ENCODE measurements at regions not wholly inside any gene's neighbourhood (a gene's known extent, or its start where the extent isn't known, plus 50 kb on each side); places are given as distances from the start of the nearest gene placed in this dataset.

GRCh38 chr3:72144773-72145505, 360.0 kb upstream of the PROK2 start:
- peak; percentile 23 for DNase-seq

GRCh38 chr3:72143966-72144717, 359.2 kb upstream of the PROK2 start:
- DNase-seq: no peak

GRCh38 chr3:72143322-72143721, 358.4 kb upstream of the PROK2 start:
- no peak for DNase-seq

- no peak for DNase-seq
These were observed 357.1 kb upstream of the PROK2 start for GRCh38 chr3:72142028-72142427.

GRCh38 chr3:72141264-72141663, 356.3 kb upstream of the PROK2 start:
- DNase-seq: no peak

- DNase-seq: no peak
These were observed 354.4 kb upstream of the PROK2 start for GRCh38 chr3:72139316-72139715.

GRCh38 chr3:72137865-72138861, 353.2 kb upstream of the PROK2 start:
- peak; percentile 73 for DNase-seq

GRCh38 chr3:72135636-72136035, 350.7 kb upstream of the PROK2 start:
- no peak for DNase-seq

- peak; percentile 33 for DNase-seq
These were observed 350.1 kb upstream of the PROK2 start for GRCh38 chr3:72134989-72135451.

GRCh38 chr3:72133329-72134011, 348.5 kb upstream of the PROK2 start:
- no peak for DNase-seq

GRCh38 chr3:72131899-72132298, 347.0 kb upstream of the PROK2 start:
- DNase-seq: no peak

GRCh38 chr3:72130565-72130964, 345.6 kb upstream of the PROK2 start:
- DNase-seq: no peak

- no peak for DNase-seq
These were observed 344.6 kb upstream of the PROK2 start for GRCh38 chr3:72129501-72130094.

- no peak for DNase-seq
These were observed 344.0 kb upstream of the PROK2 start for GRCh38 chr3:72128921-72129320.

- DNase-seq: peak; percentile 15
These were observed 342.9 kb upstream of the PROK2 start for GRCh38 chr3:72127844-72128243.

- no peak for DNase-seq
These were observed 342.3 kb upstream of the PROK2 start for GRCh38 chr3:72127224-72127612.

- no peak for DNase-seq
These were observed 341.7 kb upstream of the PROK2 start for GRCh38 chr3:72126441-72127223.

GRCh38 chr3:72123908-72124441, 339.0 kb upstream of the PROK2 start:
- peak; percentile 67 for DNase-seq

GRCh38 chr3:72120806-72121778, 336.1 kb upstream of the PROK2 start:
- no peak for DNase-seq

GRCh38 chr3:72120039-72120438, 335.1 kb upstream of the PROK2 start:
- no peak for DNase-seq
